SU-DHL-6 (cell line): ENCODE measurements at regions not wholly inside any gene's neighbourhood (a gene's known extent, or its start where the extent isn't known, plus 50 kb on each side); places are given as distances from the start of the nearest gene placed in this dataset.

ENCODE experiments used
- CTCF ChIP-seq: fragments of 200-600 bp; sonication (generic); IDR thresholded peaks from one replicate; pipeline ENCODE4 v1.5.1; 2017; ENCODE audit warnings: antibody characterized with exemption, mild to moderate bottlenecking, low read length, moderate library complexity; ENCODE audit not compliant: insufficient read depth, poor library complexity, severe bottlenecking
- EZH2phosphoT487 ChIP-seq: fragments of 200-600 bp; sonication (generic), shearing (Covaris generic); conservative IDR thresholded peaks from 2 replicates; pipeline ENCODE4 v1.6.1; 2018; ENCODE audit warnings: mild to moderate bottlenecking, antibody characterized with exemption, low read length, moderate library complexity, mixed read lengths

GRCh38 chr13:105144020-105144419 lies 1391.4 kb downstream of the EFNB2 start:
- TF ChIP-seq CTCF (no peak), EZH2phosphoT487 (no peak)
